ENCODE measurements at regions not wholly inside any gene's neighbourhood (a gene's known extent, or its start where the extent isn't known, plus 50 kb on each side); places are given as distances from the start of the nearest gene placed in this dataset.
A peak's percentile ranks its signal among the peaks of the same experiment; 100 is the strongest.

GRCh38 chr5:81854915-81855314 lies 104.0 kb upstream of the SSBP2 start:
- no peaks in the 10 kb centered on the region for H3K9me1 ChIP-seq (ENCODE audit: control insufficient read depth, extremely low read depth, insufficient read depth, low read length)
- H4K20me1 ChIP-seq (ENCODE audit: control insufficient read depth, extremely low read depth, insufficient read depth, low read length) = no peaks in the 10 kb centered on the region
- H3K9ac ChIP-seq (ENCODE audit: control insufficient read depth, extremely low read depth, insufficient read depth, low read length) = no peak overlapping the region
- H3K4me1 ChIP-seq (ENCODE audit: control insufficient read depth, extremely low read depth, insufficient read depth, low read length) = peaks cover 40% of the 10 kb centered on the region
- H3K4me3 ChIP-seq (ENCODE audit: control insufficient read depth in 2 of 3, extremely low read depth in 1 of 3, insufficient read depth in 2 of 3, low read depth in 1 of 3, low read length in 3 of 3) = no peak overlapping the region
- no peaks in the 10 kb centered on the region for H3K27me3 ChIP-seq (ENCODE audit: control insufficient read depth, extremely low read depth, insufficient read depth, low read length)
- peak overlapping the region; percentile 12 for H2AFZ ChIP-seq (ENCODE audit: control insufficient read depth, low read length)
- dilution Hi-C loops (cut with MboI; ENCODE audit: extremely low pct_ligation_motif_present, low sequenced_read_pairs) = no loop called here
- no peak for TF ChIP-seq CTCF (optimal IDR thresholded peaks at IDR 0.05 in 1 of 3, IDR thresholded peaks at IDR 0.05 in 1 of 3, conservative IDR thresholded peaks at IDR 0.05 in 1 of 3; ENCODE audit: extremely low read depth in 1 of 3, insufficient read depth in 2 of 3, low read length in 3 of 3)
- TF ChIP-seq EZH2 (IDR thresholded peaks at IDR 0.05; ENCODE audit: low read length) = no peak
- no peaks in the 10 kb centered on the region for H3K36me3 ChIP-seq (ENCODE audit: control insufficient read depth in 2 of 2, extremely low read depth in 1 of 2, insufficient read depth in 2 of 2, low read length in 2 of 2)
- H3K27ac ChIP-seq (ENCODE audit: control insufficient read depth, insufficient read depth, low read length) = no peak overlapping the region
- FAIRE-seq = no peak
- peak overlapping the region; percentile 41 for H3K4me2 ChIP-seq (ENCODE audit: control insufficient read depth, extremely low read depth, insufficient read depth, low read depth, low read length)
- no peaks in the 10 kb centered on the region for H3K79me2 ChIP-seq (ENCODE audit: control insufficient read depth, insufficient read depth, low read length)
- no peak for DNase-seq (ENCODE audit: low read depth, low spot score)
- H3K9me3 ChIP-seq (ENCODE audit: control insufficient read depth, low read depth, low read length) = no peaks in the 10 kb centered on the region

- Histone ChIP-seq H3K4me3 (ENCODE audit: control insufficient read depth in 2 of 3, extremely low read depth in 1 of 3, insufficient read depth in 2 of 3, low read depth in 1 of 3, low read length in 3 of 3) (no peak overlapping the region), H3K36me3 (ENCODE audit: control insufficient read depth in 2 of 2, extremely low read depth in 1 of 2, insufficient read depth in 2 of 2, low read length in 2 of 2) (no peaks in the 10 kb centered on the region), H3K9me1 (ENCODE audit: control insufficient read depth, extremely low read depth, insufficient read depth, low read length) (no peaks in the 10 kb centered on the region), H3K4me2 (ENCODE audit: control insufficient read depth, extremely low read depth, insufficient read depth, low read depth, low read length) (peak overlapping the region; percentile 6), H3K9ac (ENCODE audit: control insufficient read depth, extremely low read depth, insufficient read depth, low read length) (no peak overlapping the region), H3K27me3 (ENCODE audit: control insufficient read depth, extremely low read depth, insufficient read depth, low read length) (no peaks in the 10 kb centered on the region), H3K27ac (ENCODE audit: control insufficient read depth, insufficient read depth, low read length) (no peak overlapping the region), H3K4me1 (ENCODE audit: control insufficient read depth, extremely low read depth, insufficient read depth, low read length) (peaks cover 40% of the 10 kb centered on the region), H4K20me1 (ENCODE audit: control insufficient read depth, extremely low read depth, insufficient read depth, low read length) (no peaks in the 10 kb centered on the region), H3K79me2 (ENCODE audit: control insufficient read depth, insufficient read depth, low read length) (no peaks in the 10 kb centered on the region), H3K9me3 (ENCODE audit: control insufficient read depth, low read depth, low read length) (no peaks in the 10 kb centered on the region), H2AFZ (ENCODE audit: control insufficient read depth, low read length) (no peak overlapping the region)
- FAIRE-seq (no peak), DNase-seq (ENCODE audit: low read depth, low spot score) (no peak)
- TF ChIP-seq CTCF (optimal IDR thresholded peaks at IDR 0.05 in 1 of 3, IDR thresholded peaks at IDR 0.05 in 1 of 3, conservative IDR thresholded peaks at IDR 0.05 in 1 of 3; ENCODE audit: extremely low read depth in 1 of 3, insufficient read depth in 2 of 3, low read length in 3 of 3) = peak in 1 of 3 experiments; percentile 18
- TF ChIP-seq EZH2 (IDR thresholded peaks at IDR 0.05; ENCODE audit: low read length) = no peak
- dilution Hi-C loops (cut with MboI; ENCODE audit: extremely low pct_ligation_motif_present, low sequenced_read_pairs) = no loop called here
These were observed 103.6 kb upstream of the SSBP2 start for GRCh38 chr5:81854485-81854884.
